Stomach (tissue), 8 donors: ENCODE measurements at regions not wholly inside any gene's neighbourhood (a gene's known extent, or its start where the extent isn't known, plus 50 kb on each side); places are given as distances from the start of the nearest gene placed in this dataset.

Experiments used
- DNase-seq, 2 donors: peaks; one replicate each; pipeline versions ENCODE4 v3.0.0 to v3.0.0-alpha.2; 2013 to 2019
- H3K27ac ChIP-seq, 5 donors: fragments of 200-600 bp in 4 of 5; sonication (generic) in 4 of 5; one replicate each; pipeline ENCODE4 v1.5.1; 2013 to 2019; ENCODE audit warnings: mild to moderate bottlenecking in 1 of 5, moderate library complexity in 1 of 5
- H3K27me3 ChIP-seq, 3 donors: fragments of 200-600 bp; sonication (generic); one replicate each; pipeline ENCODE4 v1.5.1; 2017 to 2019; ENCODE audit warnings: mixed run types in 1 of 3
- H3K36me3 ChIP-seq, 4 donors: fragments of 200-600 bp; sonication (generic); 1 replicate in 3 of 4; 2 replicates in 1 of 4; pipeline ENCODE4 v1.5.1; 2016 to 2019
- H3K4me1 ChIP-seq, 4 donors: fragments of 200-600 bp; sonication (generic); one replicate each; pipeline ENCODE4 v1.5.1; 2016 to 2019
- H3K4me3 ChIP-seq, 4 donors: fragments of 200-600 bp; sonication (generic) in 3 of 4; one replicate each; pipeline ENCODE4 v1.5.1; 2016 to 2019; ENCODE audit warnings: mild to moderate bottlenecking in 1 of 4
- H3K9me3 ChIP-seq, 4 donors: fragments of 200-600 bp; sonication (generic); one replicate each; pipeline ENCODE4 v1.5.1; 2016 to 2019
- CTCF ChIP-seq, 7 experiments: fragments of 450-650 bp in 4 of 7; fragments of 200-600 bp in 3 of 7; sonication (generic) in 3 of 7; IDR thresholded peaks; one replicate each; pipeline ENCODE4 v1.5.1; 2016 to 2019; ENCODE audit warnings: antibody characterized with exemption in 7 of 7, control low read depth in 2 of 7, mild to moderate bottlenecking in 1 of 7
- EP300 ChIP-seq: sonication (generic); formaldehyde crosslinking; IDR thresholded peaks from one replicate; pipeline ENCODE4 v1.6.1; 2017; ENCODE audit warnings: antibody characterized with exemption
- POLR2A ChIP-seq, 4 donors: fragments of 450-650 bp; IDR thresholded peaks; one replicate each; pipeline ENCODE4 v1.6.1; 2016; ENCODE audit warnings: antibody characterized with exemption in 4 of 4, control low read depth in 2 of 4, mild to moderate bottlenecking in 1 of 4, moderate library complexity in 1 of 4
- POLR2AphosphoS5 ChIP-seq, 3 donors: sonication (generic); formaldehyde crosslinking; IDR thresholded peaks; one replicate each; pipeline ENCODE4 v1.6.1; 2016; ENCODE audit warnings: antibody characterized with exemption in 3 of 3
- WGBS, 5 donors: extraction: QIAGEN DNeasy Blood & Tissue Kit in 3 of 5; methylation state at CpG; one replicate each; pipeline versions ENCODE4 v1.1.5 to v1.1.7; 2013 to 2018; 5-methylcytosine and 5-hydroxymethylcytosine counted together
- intact Hi-C: fragments of 100-400 bp; cut with DNase I; formaldehyde crosslinking; loops from one replicate; pipeline ENCODE4 v1.15.1; 2023; ENCODE audit warnings: low total_unique reads
- donor health status: healthy with polysubstance abuse.
- donor health status: Bipolar disorder and iron deficiency.
- donor health status: healthy.

GRCh38 chr10:117950408-117950807, 96.3 kb downstream of the RAB11FIP2 start:
- Histone ChIP-seq H3K4me3 (no peak overlapping the region), H3K9me3 (no peaks in the 10 kb centered on the region), H3K4me1 (no peaks in the 10 kb centered on the region), H3K27me3 (peaks cover 0 to 7% (median 5%) of the 10 kb centered on the region in 3 donors), H3K36me3 (no peaks in the 10 kb centered on the region), H3K27ac (no peak overlapping the region)
- WGBS, 5 donors, result 18 to 36% (median 34%) methylated on average over 3 of the region's 3 CpGs
- intact Hi-C loops, result no loop called here
- no peak for DNase-seq
- TF ChIP-seq POLR2AphosphoS5 (IDR thresholded peaks at IDR 0.05) (no peak), CTCF (IDR thresholded peaks at IDR 0.05) (no peak), EP300 (no peak), POLR2A (IDR thresholded peaks at IDR 0.05) (no peak)
